HUES48 (cell line): ENCODE measurements at regions not wholly inside any gene's neighbourhood (a gene's known extent, or its start where the extent isn't known, plus 50 kb on each side); places are given as distances from the start of the nearest gene placed in this dataset.

ENCODE experiments used
- H3K27ac ChIP-seq: one replicate; pipeline ENCODE4 v1.7.0; 2013; ENCODE audit warnings: low read depth, low read length, inconsistent platforms
- H3K27me3 ChIP-seq: 2 replicates; pipeline ENCODE4 v1.6.1; 2013; ENCODE audit warnings: mild to moderate bottlenecking, low read length; ENCODE audit not compliant: control insufficient read depth, insufficient read depth
- H3K36me3 ChIP-seq: 2 replicates; pipeline ENCODE4 v1.6.1; 2013; ENCODE audit warnings: low read length; ENCODE audit not compliant: control insufficient read depth, insufficient read depth
- H3K4me1 ChIP-seq: 2 replicates; pipeline ENCODE4 v1.6.1; 2013; ENCODE audit warnings: mild to moderate bottlenecking, low read length; ENCODE audit not compliant: control insufficient read depth, insufficient read depth
- H3K4me3 ChIP-seq: 2 replicates; pipeline ENCODE4 v1.5.1; 2013; ENCODE audit warnings: mild to moderate bottlenecking, low read depth, low read length
- H3K9ac ChIP-seq: 2 replicates; pipeline ENCODE4 v1.6.1; 2013; ENCODE audit warnings: mild to moderate bottlenecking, low read depth, low read length, moderate library complexity
- H3K9me3 ChIP-seq: 2 replicates; pipeline ENCODE4 v1.6.1; 2013; ENCODE audit warnings: low read length; ENCODE audit not compliant: control insufficient read depth, insufficient read depth

- H3K9ac ChIP-seq: no peak overlapping the region
Measured at GRCh38 chr15:60057554-60057953, 53.4 kb downstream of the FOXB1 start.

GRCh38 chr15:60059186-60059585 is 55.1 kb downstream of the FOXB1 start:
- no peak overlapping the region for H3K9ac ChIP-seq
- peaks cover 5% of the 10 kb centered on the region; the same call in 1 of the 2 replicates for H3K9me3 ChIP-seq
- H3K36me3 ChIP-seq: no peaks in the 10 kb centered on the region
- H3K27ac ChIP-seq: no peak overlapping the region
- H3K4me1 ChIP-seq: no peaks in the 10 kb centered on the region
- H3K27me3 ChIP-seq: no peaks in the 10 kb centered on the region
- H3K4me3 ChIP-seq: no peak overlapping the region

More at GRCh38 chr15:60057554-60057953, 53.4 kb downstream of the FOXB1 start:
- H3K27me3 ChIP-seq: no peaks in the 10 kb centered on the region
- no peaks in the 10 kb centered on the region for H3K4me1 ChIP-seq
- no peaks in the 10 kb centered on the region for H3K36me3 ChIP-seq
- H3K27ac ChIP-seq: no peak overlapping the region
- peaks cover 5% of the 10 kb centered on the region; the same call in 1 of the 2 replicates for H3K9me3 ChIP-seq
- no peak overlapping the region for H3K4me3 ChIP-seq

GRCh38 chr15:60061758-60062157 is 57.6 kb downstream of the FOXB1 start:
- H3K27ac ChIP-seq: no peak overlapping the region
- H3K9ac ChIP-seq: no peak overlapping the region
- H3K4me1 ChIP-seq: no peaks in the 10 kb centered on the region; the same call in 1 of the 2 replicates
- H3K27me3 ChIP-seq: no peaks in the 10 kb centered on the region
- peaks cover 5% of the 10 kb centered on the region; the same call in 1 of the 2 replicates for H3K9me3 ChIP-seq
- no peak overlapping the region for H3K4me3 ChIP-seq
- H3K36me3 ChIP-seq: no peaks in the 10 kb centered on the region

GRCh38 chr15:60062826-60063225 is 58.7 kb downstream of the FOXB1 start:
- Histone ChIP-seq H3K4me1 (no peaks in the 10 kb centered on the region; the same call in 1 of the 2 replicates), H3K4me3 (no peak overlapping the region), H3K27ac (no peak overlapping the region), H3K9ac (no peak overlapping the region), H3K9me3 (peaks cover 5% of the 10 kb centered on the region; the same call in 1 of the 2 replicates), H3K36me3 (no peaks in the 10 kb centered on the region), H3K27me3 (no peaks in the 10 kb centered on the region)

GRCh38 chr15:60065951-60066350 is 61.8 kb downstream of the FOXB1 start:
- Histone ChIP-seq H3K27me3 (no peaks in the 10 kb centered on the region), H3K36me3 (no peaks in the 10 kb centered on the region), H3K4me1 (peaks cover 2% of the 10 kb centered on the region; the same call in 1 of the 2 replicates), H3K9ac (no peak overlapping the region), H3K4me3 (no peak overlapping the region), H3K27ac (no peak overlapping the region), H3K9me3 (peaks cover 5% of the 10 kb centered on the region; the same call in 1 of the 2 replicates)

- Histone ChIP-seq H3K27me3 (no peaks in the 10 kb centered on the region), H3K4me3 (no peak overlapping the region), H3K4me1 (peaks cover 25% of the 10 kb centered on the region), H3K9me3 (no peaks in the 10 kb centered on the region), H3K36me3 (no peaks in the 10 kb centered on the region), H3K9ac (no peak overlapping the region), H3K27ac (no peak overlapping the region)
Measured at GRCh38 chr15:60070838-60071493, 66.9 kb downstream of the FOXB1 start.

GRCh38 chr15:60072826-60073465 is 68.8 kb downstream of the FOXB1 start:
- no peak overlapping the region for H3K27ac ChIP-seq

GRCh38 chr15:60073466-60073840 is 69.3 kb downstream of the FOXB1 start:
- no peak overlapping the region for H3K4me3 ChIP-seq
- peaks cover 48% of the 10 kb centered on the region for H3K4me1 ChIP-seq
- no peaks in the 10 kb centered on the region for H3K27me3 ChIP-seq
- H3K27ac ChIP-seq: no peak overlapping the region
- no peak overlapping the region for H3K9ac ChIP-seq
- no peaks in the 10 kb centered on the region for H3K9me3 ChIP-seq
- no peaks in the 10 kb centered on the region for H3K36me3 ChIP-seq

More at GRCh38 chr15:60072826-60073465, 68.8 kb downstream of the FOXB1 start:
- peaks cover 45% of the 10 kb centered on the region for H3K4me1 ChIP-seq
- H3K27me3 ChIP-seq: no peaks in the 10 kb centered on the region
- H3K9ac ChIP-seq: no peak overlapping the region
- no peaks in the 10 kb centered on the region for H3K36me3 ChIP-seq
- no peaks in the 10 kb centered on the region for H3K9me3 ChIP-seq
- H3K4me3 ChIP-seq: no peak overlapping the region

- H3K27me3 ChIP-seq: no peaks in the 10 kb centered on the region
- H3K36me3 ChIP-seq: no peaks in the 10 kb centered on the region
- no peak overlapping the region for H3K4me3 ChIP-seq
- no peak overlapping the region for H3K9ac ChIP-seq
- H3K27ac ChIP-seq: no peak overlapping the region
- no peaks in the 10 kb centered on the region for H3K9me3 ChIP-seq
- H3K4me1 ChIP-seq: peaks cover 50% of the 10 kb centered on the region
Measured at GRCh38 chr15:60074181-60074885, 70.2 kb downstream of the FOXB1 start.

- H3K36me3 ChIP-seq: no peaks in the 10 kb centered on the region
- peak overlapping the region; percentile 72 for H3K27ac ChIP-seq
- H3K4me3 ChIP-seq: no peak overlapping the region
- H3K9me3 ChIP-seq: no peaks in the 10 kb centered on the region
- no peaks in the 10 kb centered on the region for H3K27me3 ChIP-seq
- no peak overlapping the region for H3K9ac ChIP-seq
- H3K4me1 ChIP-seq: peaks cover 47% of the 10 kb centered on the region
Measured at GRCh38 chr15:60076045-60076444, 71.9 kb downstream of the FOXB1 start.
